ENCODE measurements at regions not wholly inside any gene's neighbourhood (a gene's known extent, or its start where the extent isn't known, plus 50 kb on each side); places are given as distances from the start of the nearest gene placed in this dataset.
"Not testable (repeated sequence)": the region's sequence is repeated elsewhere in the genome, so short reads cannot be mapped to it uniquely, and the experiment has no call there.

DNA sequence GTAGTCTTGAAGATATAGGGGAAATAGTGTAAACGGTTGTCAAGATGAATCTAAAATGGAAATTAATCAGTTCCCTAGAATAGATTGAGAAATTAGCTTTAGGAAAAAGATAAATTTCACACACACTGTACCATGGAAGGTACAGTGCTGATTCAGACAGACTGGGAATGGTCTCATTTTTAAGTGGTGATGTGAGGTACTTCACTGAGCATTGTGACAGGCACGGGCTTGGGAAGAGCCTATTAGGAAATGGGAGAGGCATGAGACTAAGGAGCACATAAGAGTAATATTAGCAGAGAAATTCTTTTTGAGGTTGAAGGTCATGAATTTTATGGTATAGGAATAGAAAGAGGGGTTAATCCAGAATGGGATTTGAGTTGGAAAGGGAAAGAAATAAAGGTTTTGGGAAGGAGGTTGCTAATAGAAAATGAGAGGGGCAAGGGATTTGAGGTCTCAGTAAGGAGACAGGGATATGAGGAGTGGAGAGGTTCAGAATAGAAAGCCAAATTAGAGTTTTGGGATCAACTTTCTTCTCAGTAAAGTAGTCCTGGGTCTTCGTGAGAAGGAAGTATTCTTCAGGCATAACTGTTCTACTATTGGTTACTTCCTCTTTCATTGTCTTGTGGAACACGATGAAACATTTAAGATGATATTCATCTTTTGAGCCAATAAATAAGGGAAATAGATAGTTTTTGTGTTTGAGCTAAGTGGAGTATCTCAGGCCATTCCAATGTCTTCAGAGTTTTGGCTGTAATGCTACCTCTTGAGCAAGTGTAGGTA, 115.0 kb upstream of the FBXO28 start:
- TF ChIP-seq, protein P1, sequence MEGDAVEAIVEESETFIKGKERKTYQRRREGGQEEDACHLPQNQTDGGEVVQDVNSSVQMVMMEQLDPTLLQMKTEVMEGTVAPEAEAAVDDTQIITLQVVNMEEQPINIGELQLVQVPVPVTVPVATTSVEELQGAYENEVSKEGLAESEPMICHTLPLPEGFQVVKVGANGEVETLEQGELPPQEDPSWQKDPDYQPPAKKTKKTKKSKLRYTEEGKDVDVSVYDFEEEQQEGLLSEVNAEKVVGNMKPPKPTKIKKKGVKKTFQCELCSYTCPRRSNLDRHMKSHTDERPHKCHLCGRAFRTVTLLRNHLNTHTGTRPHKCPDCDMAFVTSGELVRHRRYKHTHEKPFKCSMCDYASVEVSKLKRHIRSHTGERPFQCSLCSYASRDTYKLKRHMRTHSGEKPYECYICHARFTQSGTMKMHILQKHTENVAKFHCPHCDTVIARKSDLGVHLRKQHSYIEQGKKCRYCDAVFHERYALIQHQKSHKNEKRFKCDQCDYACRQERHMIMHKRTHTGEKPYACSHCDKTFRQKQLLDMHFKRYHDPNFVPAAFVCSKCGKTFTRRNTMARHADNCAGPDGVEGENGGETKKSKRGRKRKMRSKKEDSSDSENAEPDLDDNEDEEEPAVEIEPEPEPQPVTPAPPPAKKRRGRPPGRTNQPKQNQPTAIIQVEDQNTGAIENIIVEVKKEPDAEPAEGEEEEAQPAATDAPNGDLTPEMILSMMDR (IDR thresholded peaks at IDR 0.05; ENCODE audit: poor library complexity) = not testable (repeated sequence)
- TF ChIP-seq EZH2 (IDR thresholded peaks at IDR 0.05; ENCODE audit: borderline replicate concordance) = not testable (repeated sequence)
